CD14-positive monocyte (primary cell): ENCODE measurements at regions not wholly inside any gene's neighbourhood (a gene's known extent, or its start where the extent isn't known, plus 50 kb on each side); places are given as distances from the start of the nearest gene placed in this dataset.

Source experiments
- DNase-seq, 3 donors: peaks; one replicate each; pipeline ENCODE4 v3.0.0-alpha.2; 2011 to 2022
- H2AFZ ChIP-seq: 2 replicates; pipeline ENCODE4 v1.6.0; 2012; ENCODE audit warnings: mild to moderate bottlenecking, low read depth, low read length, inconsistent platforms; ENCODE audit not compliant: insufficient read depth, poor library complexity, severe bottlenecking
- H3K27ac ChIP-seq, 2 donors: 1 replicate in 1 of 2; 2 replicates in 1 of 2; pipeline ENCODE4 v1.5.1; 2012 to 2013; ENCODE audit warnings: low read length in 2 of 2, control low read depth in 1 of 2, inconsistent platforms in 1 of 2, low read depth in 1 of 2, mild to moderate bottlenecking in 1 of 2
- H3K27me3 ChIP-seq, 2 donors: one replicate each; pipeline versions ENCODE4 v1.6.0 to v1.6.1; 2011 to 2013; ENCODE audit warnings: low read length in 2 of 2; ENCODE audit not compliant: control insufficient read depth in 2 of 2, insufficient read depth in 2 of 2
- H3K36me3 ChIP-seq, 2 donors: replicated peaks in 1 of 2; 1 replicate in 1 of 2; 2 replicates in 1 of 2; pipeline versions ENCODE4 v1.5.1 to v1.6.1; 2012 to 2013; ENCODE audit warnings: low read length in 2 of 2, control low read depth in 1 of 2, inconsistent platforms in 1 of 2, mild to moderate bottlenecking in 1 of 2; ENCODE audit not compliant: insufficient read depth in 2 of 2, control insufficient read depth in 1 of 2
- H3K4me1 ChIP-seq, 2 donors: 1 replicate in 1 of 2; 2 replicates in 1 of 2; pipeline versions ENCODE4 v1.5.1 to v1.6.1; 2012 to 2013; ENCODE audit warnings: low read length in 2 of 2, control low read depth in 1 of 2, inconsistent platforms in 1 of 2, mild to moderate bottlenecking in 1 of 2, moderate library complexity in 1 of 2; ENCODE audit not compliant: insufficient read depth in 2 of 2, control insufficient read depth in 1 of 2
- H3K4me2 ChIP-seq: replicated peaks from 2 replicates; pipeline ENCODE3; 2012; ENCODE audit warnings: low read length, moderate library complexity, mild to moderate bottlenecking; ENCODE audit not compliant: poor library complexity, severe bottlenecking; ENCODE audit errors: extremely low read depth
- H3K4me3 ChIP-seq, 3 experiments: fragments of 200-600 bp in 1 of 3; sonication (generic) in 1 of 3; replicated peaks in 1 of 3; 1 replicate in 2 of 3; 2 replicates in 1 of 3; pipeline ENCODE4 v1.5.1; 2011 to 2013; ENCODE audit warnings: low read length in 3 of 3, mild to moderate bottlenecking in 3 of 3, control low read depth in 2 of 3, low read depth in 2 of 3, inconsistent platforms in 1 of 3, moderate library complexity in 1 of 3
- H3K79me2 ChIP-seq: 2 replicates; pipeline ENCODE4 v1.6.0; 2012; ENCODE audit warnings: mild to moderate bottlenecking, control low read depth, inconsistent platforms, low read length, moderate library complexity; ENCODE audit not compliant: insufficient read depth
- H3K9ac ChIP-seq: 2 replicates; pipeline ENCODE4 v1.6.0; 2017; ENCODE audit warnings: low read length, mild to moderate bottlenecking; ENCODE audit not compliant: insufficient read depth, poor library complexity, severe bottlenecking
- H3K9me3 ChIP-seq, 2 donors: replicated peaks in 1 of 2; 1 replicate in 1 of 2; 2 replicates in 1 of 2; pipeline versions ENCODE4 v1.5.1 to v1.6.1; 2012 to 2013; ENCODE audit warnings: low read length in 2 of 2, control low read depth in 1 of 2; ENCODE audit not compliant: control insufficient read depth in 1 of 2, insufficient read depth in 1 of 2
- H4K20me1 ChIP-seq: 2 replicates; pipeline ENCODE4 v1.6.0; 2012; ENCODE audit warnings: mild to moderate bottlenecking, low read length, control low read depth, moderate library complexity; ENCODE audit not compliant: insufficient read depth
- H3K27ac Mint-ChIP-seq, 7 donors: one replicate each; pipeline ENCODE4 v1.8.0; 2020; ENCODE audit warnings: mild to moderate bottlenecking in 7 of 7, mixed read lengths in 7 of 7, moderate library complexity in 6 of 7, inconsistent platforms in 2 of 7
- H3K27me3 Mint-ChIP-seq, 3 donors: one replicate each; pipeline ENCODE4 v1.8.0; 2021 to 2022; ENCODE audit warnings: low read depth in 3 of 3, mild to moderate bottlenecking in 3 of 3, mixed read lengths in 3 of 3, moderate library complexity in 3 of 3, inconsistent platforms in 1 of 3
- H3K36me3 Mint-ChIP-seq, 2 donors: one replicate each; pipeline ENCODE4 v1.8.0; 2020; ENCODE audit warnings: mixed read lengths in 2 of 2, inconsistent platforms in 1 of 2, mild to moderate bottlenecking in 1 of 2
- H3K4me1 Mint-ChIP-seq: one replicate; pipeline ENCODE4 v1.8.0; 2020; ENCODE audit warnings: mild to moderate bottlenecking, mixed read lengths
- H3K4me3 Mint-ChIP-seq, 2 donors: one replicate each; pipeline ENCODE4 v1.8.0; 2020; ENCODE audit warnings: mild to moderate bottlenecking in 2 of 2, mixed read lengths in 2 of 2, moderate library complexity in 1 of 2
- H3K9me3 Mint-ChIP-seq, 7 donors: one replicate each; pipeline ENCODE4 v1.8.0; 2020 to 2022; ENCODE audit warnings: mixed read lengths in 7 of 7, mild to moderate bottlenecking in 6 of 7, moderate library complexity in 6 of 7, inconsistent platforms in 2 of 7
- CTCF ChIP-seq: fragments of 200-600 bp; IDR thresholded peaks from one replicate; pipeline ENCODE4 v1.8.0; 2022; ENCODE audit warnings: antibody characterized with exemption, mild to moderate bottlenecking
- WGBS: methylation state at CpG from one replicate; pipeline ENCODE4 v1.1.5; 2013; ENCODE audit warnings: missing lambda C conversion rate; ENCODE audit not compliant: insufficient coverage; 5-methylcytosine and 5-hydroxymethylcytosine counted together
- intact Hi-C, 2 donors: fragments of 100-400 bp; cut with micrococcal nuclease; formaldehyde crosslinking; loops; one replicate each; pipeline versions ENCODE4 v1.15.0 to v1.15.1; 2023

DNA sequence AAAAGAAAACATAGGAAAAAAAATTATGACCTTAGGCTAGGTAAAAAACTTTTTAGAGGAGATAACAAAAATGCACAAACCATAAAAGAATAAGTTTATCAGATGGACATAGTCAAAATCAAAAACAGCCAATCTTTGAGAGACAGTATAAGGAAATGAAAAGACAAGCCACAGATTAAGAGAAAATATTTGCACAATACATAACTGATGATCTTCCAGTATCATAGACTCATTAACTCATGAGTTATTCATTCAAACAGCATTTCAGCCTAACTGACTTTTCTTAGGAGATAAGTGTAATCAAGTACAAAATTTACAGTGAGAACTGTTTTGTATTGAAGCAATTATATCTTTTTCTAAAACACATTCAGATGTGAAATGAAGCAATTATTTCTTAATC, 183.8 kb downstream of the FBXO8 start:
- peaks cover 0 to 2% of the 10 kb centered on the region in 2 donors for H3K27me3 ChIP-seq
- H3K4me3 ChIP-seq: no peak overlapping the region
- H3K4me3 Mint-ChIP-seq: no peak overlapping the region
- H2AFZ ChIP-seq: no peak overlapping the region
- no peak overlapping the region for H3K27ac ChIP-seq
- no peaks in the 10 kb centered on the region for H4K20me1 ChIP-seq
- intact Hi-C loops: no loop called here
- H3K36me3 ChIP-seq: no peaks in the 10 kb centered on the region
- peaks cover 4% of the 10 kb centered on the region for H3K4me1 Mint-ChIP-seq
- H3K9ac ChIP-seq: no peak overlapping the region
- H3K9me3 ChIP-seq: no peaks in the 10 kb centered on the region
- H3K79me2 ChIP-seq: no peaks in the 10 kb centered on the region
- no peak for TF ChIP-seq CTCF
- H3K36me3 Mint-ChIP-seq: no peaks in the 10 kb centered on the region
- peaks cover 0 to 2% (median 0%) of the 10 kb centered on the region in 7 donors for H3K9me3 Mint-ChIP-seq
- no peak overlapping the region for H3K4me2 ChIP-seq
- DNase-seq: no peak
- H3K27me3 Mint-ChIP-seq: peaks cover 2 to 9% (median 6%) of the 10 kb centered on the region in 3 donors
- H3K4me1 ChIP-seq: no peaks in the 10 kb centered on the region
- H3K27ac Mint-ChIP-seq: no peak overlapping the region

DNA sequence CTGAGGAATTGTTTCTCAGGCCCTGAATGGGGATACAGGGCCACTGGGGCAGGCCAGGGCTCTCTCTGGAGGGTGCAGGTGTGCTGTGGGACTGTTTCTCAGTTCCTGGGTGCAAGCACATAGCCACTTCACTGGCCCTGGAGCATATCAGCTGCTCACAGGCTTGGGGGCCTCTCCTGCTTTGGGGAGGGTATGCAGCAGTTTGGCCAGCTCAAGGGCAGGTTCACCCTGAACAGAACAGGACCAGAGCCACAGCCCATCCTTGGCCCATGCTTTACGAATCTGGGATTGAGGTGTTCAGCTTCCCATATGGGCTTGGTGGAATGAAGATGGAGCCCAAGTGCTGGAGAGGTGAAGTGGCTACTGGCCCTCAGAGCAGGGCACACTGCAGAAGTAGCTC, 186.5 kb downstream of the FBXO8 start:
- H3K4me3 ChIP-seq: no peak overlapping the region
- H3K27ac Mint-ChIP-seq: no peak overlapping the region
- H3K36me3 Mint-ChIP-seq: no peaks in the 10 kb centered on the region
- 88% methylated on average over 1 of the region's 1 CpG for WGBS
- no peak for TF ChIP-seq CTCF
- no peak overlapping the region for H2AFZ ChIP-seq
- intact Hi-C loops: no loop called here
- no peak overlapping the region for H3K9ac ChIP-seq
- H3K9me3 ChIP-seq: no peaks in the 10 kb centered on the region
- H3K27me3 Mint-ChIP-seq: peaks cover 5 to 8% (median 6%) of the 10 kb centered on the region in 3 donors
- peaks cover 0 to 4% (median 2%) of the 10 kb centered on the region in 7 donors for H3K9me3 Mint-ChIP-seq
- no peak for DNase-seq
- H4K20me1 ChIP-seq: no peaks in the 10 kb centered on the region
- no peak overlapping the region for H3K4me2 ChIP-seq
- H3K4me1 ChIP-seq: no peaks in the 10 kb centered on the region
- H3K36me3 ChIP-seq: no peaks in the 10 kb centered on the region
- H3K79me2 ChIP-seq: no peaks in the 10 kb centered on the region
- H3K4me1 Mint-ChIP-seq: peaks cover 2% of the 10 kb centered on the region
- no peak overlapping the region for H3K27ac ChIP-seq
- H3K4me3 Mint-ChIP-seq: no peak overlapping the region
- no peaks in the 10 kb centered on the region for H3K27me3 ChIP-seq
